Liver (tissue), 3 donors: ENCODE measurements at regions not wholly inside any gene's neighbourhood (a gene's known extent, or its start where the extent isn't known, plus 50 kb on each side); places are given as distances from the start of the nearest gene placed in this dataset.

Experiments
- ATF3 ChIP-seq: IDR thresholded peaks from 2 replicates; pipeline ENCODE4 v1.6.1; 2016; ENCODE audit warnings: antibody characterized with exemption
- CTCF ChIP-seq: fragments of 150-350 bp; IDR thresholded peaks from 2 replicates; pipeline ENCODE4 v1.5.1; 2017; ENCODE audit warnings: improper control_type of control experiment, low read depth, low read length; ENCODE audit not compliant: missing input control
- NR2F2 ChIP-seq: IDR thresholded peaks from 2 replicates; pipeline ENCODE4 v1.6.1; 2016; ENCODE audit warnings: antibody characterized with exemption
- RAD21 ChIP-seq, 2 donors: IDR thresholded peaks; 2 replicates each; pipeline ENCODE4 v1.6.1; 2016; ENCODE audit warnings: antibody characterized with exemption in 2 of 2, mild to moderate bottlenecking in 2 of 2
- REST ChIP-seq: IDR thresholded peaks from 2 replicates; pipeline ENCODE4 v1.6.1; 2016; ENCODE audit warnings: antibody characterized with exemption, mild to moderate bottlenecking
- ZBTB33 ChIP-seq: IDR thresholded peaks from 2 replicates; pipeline ENCODE4 v1.6.1; 2016; ENCODE audit warnings: antibody characterized with exemption
- donor health status: healthy.
- donor health status: healthy.

GRCh38 chr16:85983606-85984230 lies 84.8 kb downstream of the IRF8 start:
- TF ChIP-seq ATF3 = no peak
- no peak for TF ChIP-seq CTCF
- TF ChIP-seq ZBTB33 = no peak
- TF ChIP-seq RAD21 (IDR thresholded peaks at IDR 0.05) = no peak
- TF ChIP-seq REST = no peak
- TF ChIP-seq NR2F2 = no peak
